WTC11 (cell line): ENCODE measurements at regions not wholly inside any gene's neighbourhood (a gene's known extent, or its start where the extent isn't known, plus 50 kb on each side); places are given as distances from the start of the nearest gene placed in this dataset.

ENCODE experiments used
- ATAC-seq: fragments of 200-7000 bp; cut with Tn5 transposase; 2 replicates; pipeline ENCODE4 v1.10.0; 2021; ENCODE audit warnings: mild to moderate bottlenecking, moderate library complexity
- CTCF ChIA-PET: fragments of 300-600 bp; sonication (Branson Sonifier 250); formaldehyde crosslinking; loops from one replicate; lab custom pipeline; 2021; ENCODE audit warnings: antibody characterized with exemption; lab: Charles Lee
- POLR2A ChIA-PET: fragments of 350-600 bp; sonication (Branson Sonifier 250); formaldehyde crosslinking; loops from one replicate; lab custom pipeline; 2021; ENCODE audit warnings: antibody characterized with exemption; lab: Charles Lee
- DNase-seq: peaks from one replicate; pipeline ENCODE4 v3.0.0; 2021; ENCODE audit warnings: low spot score
- H3K27ac Mint-ChIP-seq: 2 replicates; pipeline ENCODE4 v1.8.0; 2021; ENCODE audit warnings: mixed read lengths
- H3K27me3 Mint-ChIP-seq: 2 replicates; pipeline ENCODE4 v1.8.0; 2021; ENCODE audit warnings: low read depth, mild to moderate bottlenecking, moderate library complexity, mixed read lengths
- H3K36me3 Mint-ChIP-seq: 2 replicates; pipeline ENCODE4 v1.8.0; 2021; ENCODE audit warnings: mixed read lengths
- H3K4me1 Mint-ChIP-seq: 2 replicates; pipeline ENCODE4 v1.8.0; 2022; ENCODE audit warnings: mixed read lengths
- H3K4me3 Mint-ChIP-seq: 2 replicates; pipeline ENCODE4 v1.8.0; 2021; ENCODE audit warnings: mild to moderate bottlenecking, moderate library complexity, mixed read lengths
- H3K9me3 Mint-ChIP-seq: 2 replicates; pipeline ENCODE4 v1.8.0; 2021; ENCODE audit warnings: mixed read lengths
- ARID4B ChIP-seq: sonication (generic); formaldehyde crosslinking; IDR thresholded peaks from 2 replicates; pipeline ENCODE4 v1.8.0; 2023; ENCODE audit warnings: missing genetic modification reagents, mild to moderate bottlenecking, borderline replicate concordance
- ATF1 ChIP-seq: sonication (generic); formaldehyde crosslinking; IDR thresholded peaks from 2 replicates; pipeline ENCODE4 v1.8.1; 2023; ENCODE audit warnings: mild to moderate bottlenecking, moderate library complexity, missing genetic modification reagents
- ATF2 ChIP-seq: sonication (generic); formaldehyde crosslinking; IDR thresholded peaks from 2 replicates; pipeline ENCODE4 v1.8.1; 2022; ENCODE audit warnings: low read depth, missing genetic modification reagents, borderline replicate concordance
- ATF3 ChIP-seq: sonication (generic); formaldehyde crosslinking; conservative IDR thresholded peaks from 2 replicates; pipeline ENCODE4 v1.8.1; 2022; ENCODE audit warnings: mild to moderate bottlenecking, missing genetic modification reagents
- ELF4 ChIP-seq: sonication (generic); formaldehyde crosslinking; IDR thresholded peaks from 2 replicates; pipeline ENCODE4 v1.8.1; 2022; ENCODE audit warnings: low read depth, mild to moderate bottlenecking, moderate library complexity, missing genetic modification reagents
- FOXK1 ChIP-seq: sonication (generic); formaldehyde crosslinking; IDR thresholded peaks from 2 replicates; pipeline ENCODE4 v1.8.0; 2022; ENCODE audit warnings: mild to moderate bottlenecking, moderate library complexity, missing genetic modification reagents
- GTF2I ChIP-seq: fragments of 250-450 bp; sonication (Bioruptor Pico); conservative IDR thresholded peaks from 2 replicates; pipeline ENCODE4 v1.4.0; 2021; ENCODE audit warnings: mild to moderate bottlenecking
- JUN ChIP-seq: sonication (generic); formaldehyde crosslinking; IDR thresholded peaks from 2 replicates; pipeline ENCODE4 v1.8.0; 2023; ENCODE audit warnings: mild to moderate bottlenecking, missing genetic modification reagents
- KAT7 ChIP-seq: sonication (generic); formaldehyde crosslinking; IDR thresholded peaks from 2 replicates; pipeline ENCODE4 v1.8.1; 2023; ENCODE audit warnings: missing genetic modification reagents, mild to moderate bottlenecking, borderline replicate concordance
- NFATC4 ChIP-seq: fragments of 250-450 bp; sonication (Bioruptor Pico); IDR thresholded peaks from 2 replicates; pipeline ENCODE4 v1.9.0; 2021; ENCODE audit warnings: mild to moderate bottlenecking
- NR1H2 ChIP-seq: sonication (generic); formaldehyde crosslinking; IDR thresholded peaks from 2 replicates; pipeline ENCODE4 v1.9.0; 2021; ENCODE audit warnings: mild to moderate bottlenecking, moderate library complexity, missing genetic modification reagents
- PRDM15 ChIP-seq: sonication (generic); formaldehyde crosslinking; IDR thresholded peaks from 2 replicates; pipeline ENCODE4 v1.8.0; 2022; ENCODE audit warnings: missing genetic modification reagents
- PRRX2 ChIP-seq: fragments of 250-450 bp; sonication (Bioruptor Pico); IDR thresholded peaks from 2 replicates; pipeline ENCODE4 v1.8.0; 2021; ENCODE audit warnings: mild to moderate bottlenecking
- RELA ChIP-seq: sonication (generic); formaldehyde crosslinking; IDR thresholded peaks from 2 replicates; pipeline ENCODE4 v1.8.1; 2022; ENCODE audit warnings: missing genetic modification reagents, mild to moderate bottlenecking, borderline replicate concordance
- SMAD3 ChIP-seq: sonication (generic); formaldehyde crosslinking; IDR thresholded peaks from 2 replicates; pipeline ENCODE4 v1.8.0; 2022; ENCODE audit warnings: missing genetic modification reagents, mild to moderate bottlenecking, borderline replicate concordance
- TCF7 ChIP-seq: sonication (generic); formaldehyde crosslinking; IDR thresholded peaks from 2 replicates; pipeline ENCODE4 v1.8.0; 2022; ENCODE audit warnings: mild to moderate bottlenecking, low read depth, missing genetic modification reagents, moderate library complexity
- TP53 ChIP-seq: sonication (generic); formaldehyde crosslinking; IDR thresholded peaks from 2 replicates; pipeline ENCODE4 v1.8.1; 2023; ENCODE audit warnings: mild to moderate bottlenecking, missing genetic modification reagents
- ZBTB21 ChIP-seq: sonication (generic); formaldehyde crosslinking; IDR thresholded peaks from 2 replicates; pipeline ENCODE4 v1.8.1; 2023; ENCODE audit warnings: mild to moderate bottlenecking, missing genetic modification reagents, borderline replicate concordance
- ZBTB43 ChIP-seq: sonication (generic); formaldehyde crosslinking; IDR thresholded peaks from 2 replicates; pipeline ENCODE4 v1.8.1; 2023; ENCODE audit warnings: mild to moderate bottlenecking, missing genetic modification reagents
- ZNF121 ChIP-seq: sonication (generic); formaldehyde crosslinking; IDR thresholded peaks from 2 replicates; pipeline ENCODE4 v1.8.0; 2023; ENCODE audit warnings: missing genetic modification reagents
- ZNF317 ChIP-seq: sonication (generic); formaldehyde crosslinking; IDR thresholded peaks from 2 replicates; pipeline ENCODE4 v1.8.1; 2023; ENCODE audit warnings: low read depth, mild to moderate bottlenecking, moderate library complexity, missing genetic modification reagents, borderline replicate concordance

- TF ChIP-seq ARID4B (CRISPR knock-in tag) (no peak), TCF7 (no peak), ATF2 (CRISPR knock-in tag) (no peak), SMAD3 (CRISPR knock-in tag) (no peak), RELA (CRISPR knock-in tag) (no peak), ZBTB21 (CRISPR knock-in tag) (no peak), ZBTB43 (CRISPR knock-in tag) (no peak), JUN (CRISPR knock-in tag) (no peak), ZNF317 (CRISPR knock-in tag) (no peak), NR1H2 (no peak), PRDM15 (CRISPR knock-in tag) (no peak), ZNF121 (CRISPR knock-in tag) (no peak)
These were observed 100.5 kb upstream of the GNAQ start (continued) for GRCh38 chr9:78131969-78132700.

- ChIA-PET POLR2A (no interaction called here), CTCF (interaction anchor here (1.2 to 2.9 kb wide), 3 partner anchors 10 to 81 kb away, joined by 7 to 24 read pairs (median 16); no protein-coding TSS in a partner anchor)
- TF ChIP-seq PRRX2 (CRISPR knock-in tag) (no peak), ATF3 (CRISPR knock-in tag) (no peak), ATF1 (CRISPR knock-in tag) (no peak), FOXK1 (CRISPR knock-in tag) (no peak), TP53 (CRISPR knock-in tag) (no peak), ZNF121 (CRISPR knock-in tag) (no peak), ELF4 (CRISPR knock-in tag) (no peak), KAT7 (CRISPR knock-in tag) (no peak), NR1H2 (no peak), NFATC4 (CRISPR knock-in tag) (no peak), GTF2I (CRISPR knock-in tag) (no peak)
- ATAC-seq (no peak), DNase-seq (no peak)
- Mint-ChIP-seq H3K4me3 (no peak overlapping the region), H3K9me3 (no peaks in the 10 kb centered on the region), H3K4me1 (0 out of 2 replicates have a peak, but pooled peaks cover 2% of the 10 kb centered on the region), H3K36me3 (no peaks in the 10 kb centered on the region), H3K27me3 (no peaks in the 10 kb centered on the region), H3K27ac (no peak overlapping the region)
These were observed 99.2 kb upstream of the GNAQ start for GRCh38 chr9:78130853-78131252.
